ENCODE measurements at regions not wholly inside any gene's neighbourhood (a gene's known extent, or its start where the extent isn't known, plus 50 kb on each side); places are given as distances from the start of the nearest gene placed in this dataset.

GRCh38 chr12:45549337-45549902, 180.1 kb upstream of the ARID2 start:
- no peak for DNase-seq (ENCODE audit: low read depth, low spot score)

DNA sequence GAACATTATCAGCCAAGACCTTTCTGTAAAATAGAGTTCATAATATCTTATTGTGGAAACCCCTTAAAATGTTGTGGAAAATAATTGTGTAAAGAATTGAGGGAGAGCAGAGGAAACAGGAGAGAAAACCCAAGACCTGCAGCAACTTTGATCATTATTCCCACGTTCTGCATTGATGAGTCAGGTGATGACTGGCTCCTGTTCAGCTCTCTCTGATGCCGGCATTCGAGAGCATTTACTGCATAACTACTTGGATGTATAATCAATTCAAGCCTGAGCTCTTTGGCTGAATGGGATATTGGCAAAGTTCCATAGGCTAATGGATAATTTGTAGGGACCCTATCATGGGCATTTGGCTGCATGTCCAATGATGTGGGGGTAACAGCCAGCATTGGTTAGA, 176.3 kb upstream of the ARID2 start:
- no peak for DNase-seq (ENCODE audit: low read depth, low spot score)

GRCh38 chr12:45557016-45557415, 172.5 kb upstream of the ARID2 start:
- no peak for DNase-seq (ENCODE audit: low read depth, low spot score)

DNA sequence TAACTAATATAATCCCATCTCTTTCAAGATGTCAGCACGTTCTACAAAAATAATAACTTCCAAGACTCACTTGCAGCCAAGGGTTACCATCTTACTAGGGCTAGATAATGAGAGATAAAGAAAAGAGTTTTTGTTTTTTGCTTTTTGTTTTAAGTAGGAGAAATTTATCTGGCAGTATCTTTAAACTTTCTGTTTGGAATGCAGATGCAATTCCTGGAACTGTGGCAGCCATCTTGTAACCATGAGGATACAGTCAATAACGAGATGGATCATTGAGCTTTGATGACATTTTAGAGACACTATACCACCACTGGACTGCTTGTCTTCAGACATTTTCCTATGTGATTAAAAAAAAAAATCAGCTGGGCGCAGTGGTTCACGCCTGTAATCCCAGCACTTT, 171.2 kb upstream of the ARID2 start:
- DNase-seq (ENCODE audit: low read depth, low spot score): no peak

DNA sequence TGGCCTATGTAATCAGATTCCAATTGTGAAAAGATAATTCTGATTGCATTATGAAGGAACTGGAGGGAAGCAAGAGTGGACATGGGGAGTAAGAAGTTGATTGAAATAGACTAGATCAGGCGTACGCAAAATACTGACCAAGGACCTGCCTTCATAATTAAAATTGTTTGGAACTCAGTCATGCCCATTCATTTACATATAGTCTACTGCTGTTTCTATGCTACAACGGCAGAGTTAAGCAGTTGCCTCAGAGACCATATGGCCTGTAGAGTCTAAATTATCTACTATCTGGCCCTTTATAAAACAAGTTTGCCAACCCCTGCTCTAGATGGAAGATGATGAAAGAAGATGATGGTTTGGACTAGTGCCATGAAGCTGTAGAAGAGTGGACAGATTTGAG, 170.0 kb upstream of the ARID2 start:
- DNase-seq (ENCODE audit: low read depth, low spot score): no peak

DNA sequence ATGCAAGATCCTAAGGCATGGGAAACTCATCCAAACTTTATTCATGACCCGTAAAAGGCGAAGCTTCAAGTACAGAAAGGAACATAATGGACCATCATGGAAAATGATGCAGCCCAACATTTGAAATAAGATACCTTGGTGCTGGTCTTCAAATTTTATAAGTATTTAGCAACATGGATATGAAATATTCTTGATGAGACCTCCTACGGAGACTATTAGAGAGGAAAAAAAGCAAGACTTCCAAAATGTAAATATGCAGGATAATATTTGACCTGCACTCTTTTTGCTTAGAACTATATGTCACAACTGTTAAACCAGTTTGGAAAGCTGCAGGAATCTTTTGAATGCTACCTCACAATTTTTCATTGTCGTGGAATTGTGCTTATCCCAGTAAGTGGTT, 168.8 kb upstream of the ARID2 start:
- DNase-seq (ENCODE audit: low read depth, low spot score): no peak

GRCh38 chr12:45561488-45561887, 168.0 kb upstream of the ARID2 start:
- DNase-seq (ENCODE audit: low read depth, low spot score): no peak

- no peak for DNase-seq (ENCODE audit: low read depth, low spot score)
Measured at GRCh38 chr12:45565590-45565989, 163.9 kb upstream of the ARID2 start.

- no peak for DNase-seq (ENCODE audit: low read depth, low spot score)
Measured at GRCh38 chr12:45566257-45566656, 163.2 kb upstream of the ARID2 start.

- no peak for DNase-seq (ENCODE audit: low read depth, low spot score)
Measured at GRCh38 chr12:45568808-45569207, 160.7 kb upstream of the ARID2 start.

GRCh38 chr12:45570501-45570900, 159.0 kb upstream of the ARID2 start:
- DNase-seq (ENCODE audit: low read depth, low spot score): no peak

GRCh38 chr12:45572114-45572513, 157.4 kb upstream of the ARID2 start:
- no peak for DNase-seq (ENCODE audit: low read depth, low spot score)

GRCh38 chr12:45575417-45575816, 154.1 kb upstream of the ARID2 start:
- no peak for DNase-seq (ENCODE audit: low read depth, low spot score)

DNA sequence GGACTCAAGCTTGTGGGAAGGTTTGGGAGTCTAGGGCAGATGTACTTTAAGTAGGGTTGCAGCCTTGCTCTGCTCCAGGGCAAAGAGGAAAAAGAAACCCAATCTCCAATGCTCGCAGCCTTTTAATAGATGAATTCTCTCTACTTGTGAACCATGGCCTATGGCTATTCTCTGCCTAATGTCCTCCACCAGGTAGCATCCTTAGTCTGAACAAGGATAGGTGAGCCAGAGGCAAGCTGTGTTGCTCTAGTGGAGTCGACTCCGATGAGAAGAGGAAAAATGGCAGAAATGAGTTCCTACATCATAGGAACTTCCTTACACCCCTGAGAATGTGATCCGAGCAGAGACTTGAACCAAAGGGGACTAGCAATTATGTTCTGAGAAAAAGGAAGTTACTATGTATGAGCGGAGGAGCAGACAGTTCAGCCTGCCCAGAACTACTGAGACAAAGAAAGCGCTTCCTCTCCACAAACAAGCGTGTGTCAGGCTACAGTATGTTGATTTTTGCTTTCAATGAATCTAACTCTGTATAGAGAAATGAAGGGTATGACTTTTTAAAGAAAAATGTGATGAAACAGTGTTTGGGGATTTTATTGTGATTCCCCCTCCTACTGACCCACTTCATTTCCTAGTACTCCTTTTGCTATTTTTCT, 153.6 kb upstream of the ARID2 start:
- no peak for DNase-seq (ENCODE audit: low read depth, low spot score)

GRCh38 chr12:45577844-45578399, 151.6 kb upstream of the ARID2 start:
- no peak for DNase-seq (ENCODE audit: low read depth, low spot score)

DNA sequence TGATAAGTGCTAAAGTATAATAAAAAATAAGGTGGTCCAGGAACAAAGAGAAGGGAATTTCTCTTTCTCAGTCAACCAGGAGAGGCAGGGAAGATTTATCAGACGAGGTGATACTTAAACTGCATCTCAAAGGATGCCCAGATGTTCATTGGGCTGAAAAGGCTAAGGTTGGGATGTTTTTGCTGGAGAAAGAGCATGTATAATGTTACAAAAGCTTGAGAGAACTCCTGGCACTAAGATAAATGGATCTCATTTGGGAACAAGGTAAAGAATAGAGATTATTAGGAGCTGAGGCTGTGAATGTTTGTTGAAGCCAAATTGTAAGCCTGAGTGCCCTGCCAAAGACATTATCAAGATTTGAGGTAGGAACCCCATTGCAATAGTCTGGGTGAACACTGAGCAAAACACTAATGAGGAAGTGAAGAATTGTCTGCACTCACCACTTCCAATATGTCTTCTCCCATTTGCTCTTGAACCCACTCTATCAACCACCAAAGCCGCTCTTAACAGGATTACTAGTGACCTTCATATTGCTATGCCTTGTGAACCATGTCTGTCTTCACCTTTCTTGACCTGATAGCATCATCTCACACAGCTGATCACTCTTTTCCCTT, 149.0 kb upstream of the ARID2 start:
- DNase-seq (ENCODE audit: low read depth, low spot score): no peak

GRCh38 chr12:45581112-45581511, 148.4 kb upstream of the ARID2 start:
- no peak for DNase-seq (ENCODE audit: low read depth, low spot score)

DNA sequence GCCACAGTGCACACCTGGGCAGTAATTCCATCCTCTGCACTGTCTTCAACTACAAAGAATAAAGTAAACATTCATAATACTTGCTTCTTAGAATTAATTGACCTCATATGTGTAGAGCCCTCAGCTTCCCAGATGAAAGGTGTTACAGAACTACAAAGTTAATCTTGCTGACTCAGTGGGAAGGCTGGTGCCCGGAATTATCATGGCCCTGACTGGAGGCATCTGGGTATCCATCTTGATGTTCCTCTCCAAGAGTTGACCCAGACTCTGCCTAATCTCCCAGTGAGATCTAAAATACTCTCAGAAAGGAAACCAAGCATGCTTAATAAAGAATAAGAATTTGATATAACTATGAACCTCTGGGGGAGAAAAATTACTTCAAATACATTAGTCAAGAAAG, 147.0 kb upstream of the ARID2 start:
- DNase-seq (ENCODE audit: low read depth, low spot score): no peak

- DNase-seq (ENCODE audit: low read depth, low spot score): no peak
Measured at GRCh38 chr12:45582986-45583659, 146.4 kb upstream of the ARID2 start.

- DNase-seq (ENCODE audit: low read depth, low spot score): no peak
Measured at GRCh38 chr12:45584336-45584735, 145.2 kb upstream of the ARID2 start.

DNA sequence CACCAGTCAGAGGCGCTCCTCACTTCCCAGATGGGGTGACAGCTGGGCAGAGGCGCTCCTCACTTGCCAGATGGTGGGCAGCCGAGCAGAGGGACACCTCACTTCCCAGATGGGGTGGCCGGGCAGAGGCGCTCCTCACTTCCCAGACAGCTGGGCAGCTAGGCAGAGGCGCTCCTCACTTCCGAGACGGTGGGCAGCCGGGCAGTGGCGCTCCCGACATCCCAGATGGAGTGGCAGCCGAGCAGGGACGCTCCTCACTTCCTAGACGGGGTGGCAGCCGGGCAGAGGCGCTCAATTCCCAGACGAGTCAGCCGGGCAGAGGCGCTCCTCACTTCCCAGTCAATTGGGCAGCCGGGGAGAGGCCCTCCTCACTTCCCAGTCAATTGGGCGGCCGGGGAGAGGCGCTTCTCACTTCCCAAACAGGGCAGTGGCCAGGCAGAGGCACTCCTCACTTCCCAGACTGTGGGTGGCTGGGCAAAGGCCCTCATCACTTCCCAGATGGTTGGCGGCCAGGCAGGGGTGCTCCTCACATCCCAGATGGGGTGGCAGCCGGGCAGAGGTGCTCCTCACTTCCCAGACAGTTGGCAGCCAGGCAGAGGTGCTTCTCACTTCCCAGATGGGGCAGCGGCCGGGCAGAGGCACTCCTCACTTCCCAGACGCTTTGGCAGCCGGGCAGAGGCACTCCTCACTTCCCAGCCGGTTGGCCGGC, 143.8 kb upstream of the ARID2 start:
- DNase-seq (ENCODE audit: low read depth, low spot score): no peak

- no peak for DNase-seq (ENCODE audit: low read depth, low spot score)
Measured at GRCh38 chr12:45586486-45586885, 143.0 kb upstream of the ARID2 start.
